ENCODE measurements at regions not wholly inside any gene's neighbourhood (a gene's known extent, or its start where the extent isn't known, plus 50 kb on each side); places are given as distances from the start of the nearest gene placed in this dataset.

GRCh38 chr21:23534850-23535249 lies 2072.4 kb downstream of the MRPL39 start:
- TF ChIP-seq POLR2A (IDR thresholded peaks at IDR 0.05; ENCODE audit: low read depth, low read length), result no peak
- no peak for TF ChIP-seq POLR2AphosphoS5 (IDR thresholded peaks at IDR 0.05; ENCODE audit: low read depth, low read length)
- no peak for TF ChIP-seq TAF1 (IDR thresholded peaks at IDR 0.05; ENCODE audit: low read depth, low read length)
- no peak for TF ChIP-seq POU2F2 (IDR thresholded peaks at IDR 0.05; ENCODE audit: low read depth, low read length)
- no peak for TF ChIP-seq SPI1 (IDR thresholded peaks at IDR 0.05; ENCODE audit: low read depth, low read length)
